AML-193 (cell line): ENCODE measurements at regions not wholly inside any gene's neighbourhood (a gene's known extent, or its start where the extent isn't known, plus 50 kb on each side); places are given as distances from the start of the nearest gene placed in this dataset.

ENCODE experiments used
- DNase-seq, 2 experiments: peaks; one replicate each; lab custom pipeline; 2025; lab: John Stamatoyannopoulos, UW

- DNase-seq = no peak
Observed at GRCh38 chr16:86958423-86958822, 358.8 kb downstream of the C16orf95 start.

DNA sequence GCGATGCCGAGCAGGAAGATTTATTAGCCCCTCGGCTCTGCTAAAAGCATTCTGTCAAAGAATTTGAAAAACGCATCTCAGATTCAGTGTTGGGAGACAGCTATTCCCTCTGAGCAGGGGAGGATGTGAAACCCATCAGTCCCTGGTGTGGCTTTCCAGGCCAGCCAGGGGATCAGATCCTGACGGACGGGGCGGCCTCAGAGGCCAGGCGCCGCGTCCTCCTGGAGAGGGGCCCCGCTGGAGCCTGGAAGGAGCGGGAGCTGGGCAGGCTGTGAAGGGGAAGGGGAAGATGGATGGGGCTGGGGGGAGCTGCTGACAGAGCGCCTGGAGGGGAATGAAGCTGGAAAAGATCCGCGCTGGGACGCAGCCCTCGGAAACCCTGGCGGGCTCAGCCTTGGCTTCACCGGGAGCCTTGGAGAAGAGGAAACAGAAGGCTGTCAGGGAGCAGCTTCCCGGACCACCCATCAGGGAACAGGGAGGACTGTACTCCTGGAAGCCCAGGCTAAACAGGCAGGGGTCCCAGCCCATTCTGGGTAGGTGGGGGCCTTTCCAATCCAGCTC lies 358.0 kb downstream of the C16orf95 start:
- no peak for DNase-seq

DNA sequence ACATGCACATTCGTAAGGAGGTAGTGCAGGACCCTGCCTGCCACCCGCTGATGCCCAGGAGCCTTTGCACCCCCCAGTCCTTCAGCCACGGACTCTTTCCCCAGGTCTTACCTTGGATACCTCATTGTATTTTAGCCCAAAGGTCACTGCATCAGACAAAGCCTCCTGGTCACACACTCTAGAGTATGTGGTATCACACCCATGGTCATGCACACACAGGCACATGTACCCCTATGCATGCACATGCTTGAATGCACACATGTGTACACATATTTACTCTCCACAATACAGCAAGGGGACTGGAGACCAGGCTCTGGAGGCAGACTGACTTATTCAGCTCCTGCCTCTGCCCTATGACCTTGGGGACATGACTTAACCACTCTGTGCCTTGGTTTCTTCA lies 357.5 kb downstream of the C16orf95 start:
- no peak for DNase-seq

- DNase-seq = no peak
Observed at GRCh38 chr16:86960266-86960665, 356.9 kb downstream of the C16orf95 start.

DNA sequence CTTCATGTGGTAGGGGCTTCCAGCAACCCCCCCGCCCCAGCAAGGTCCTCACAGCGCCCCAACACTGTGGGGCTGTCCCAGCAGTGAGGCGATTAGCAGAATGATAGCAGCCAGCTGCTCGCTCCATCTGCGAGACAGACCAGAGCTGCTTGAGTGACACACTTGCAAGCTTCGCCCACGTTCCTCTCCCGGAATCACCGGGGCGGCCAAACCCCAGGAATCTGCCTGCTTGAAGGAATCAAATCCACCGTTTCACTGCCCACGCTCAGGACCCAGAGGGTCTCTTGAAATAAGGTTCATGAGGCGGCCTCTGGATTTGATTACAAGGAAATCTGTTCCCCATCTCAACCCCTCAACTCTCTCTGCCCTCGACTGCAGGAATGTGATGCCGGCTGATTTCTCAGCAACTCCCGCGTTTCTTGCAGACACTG lies 356.0 kb downstream of the C16orf95 start:
- no peak for DNase-seq

GRCh38 chr16:86962259-86962658 lies 354.9 kb downstream of the C16orf95 start:
- no peak for DNase-seq

DNA sequence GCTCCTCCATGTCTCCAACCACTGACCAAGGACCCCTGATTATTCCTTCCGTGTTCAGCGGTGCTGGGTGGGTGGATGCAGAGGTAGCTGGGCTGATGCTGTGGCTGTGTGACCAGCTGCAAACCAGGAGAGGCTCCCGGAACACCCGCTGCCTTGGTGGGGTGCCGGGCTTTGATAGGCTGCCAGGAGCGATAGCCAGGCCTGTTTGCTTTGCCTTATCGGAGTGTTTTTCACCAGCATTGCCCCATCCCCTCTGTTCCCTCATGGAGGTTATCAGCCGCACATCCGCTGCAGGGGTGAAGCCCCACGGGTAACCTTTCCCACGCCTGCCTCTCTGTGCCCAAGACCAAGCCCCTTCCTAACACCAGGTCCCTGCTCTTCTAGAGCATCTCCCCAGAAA lies 354.3 kb downstream of the C16orf95 start:
- DNase-seq = no peak

DNA sequence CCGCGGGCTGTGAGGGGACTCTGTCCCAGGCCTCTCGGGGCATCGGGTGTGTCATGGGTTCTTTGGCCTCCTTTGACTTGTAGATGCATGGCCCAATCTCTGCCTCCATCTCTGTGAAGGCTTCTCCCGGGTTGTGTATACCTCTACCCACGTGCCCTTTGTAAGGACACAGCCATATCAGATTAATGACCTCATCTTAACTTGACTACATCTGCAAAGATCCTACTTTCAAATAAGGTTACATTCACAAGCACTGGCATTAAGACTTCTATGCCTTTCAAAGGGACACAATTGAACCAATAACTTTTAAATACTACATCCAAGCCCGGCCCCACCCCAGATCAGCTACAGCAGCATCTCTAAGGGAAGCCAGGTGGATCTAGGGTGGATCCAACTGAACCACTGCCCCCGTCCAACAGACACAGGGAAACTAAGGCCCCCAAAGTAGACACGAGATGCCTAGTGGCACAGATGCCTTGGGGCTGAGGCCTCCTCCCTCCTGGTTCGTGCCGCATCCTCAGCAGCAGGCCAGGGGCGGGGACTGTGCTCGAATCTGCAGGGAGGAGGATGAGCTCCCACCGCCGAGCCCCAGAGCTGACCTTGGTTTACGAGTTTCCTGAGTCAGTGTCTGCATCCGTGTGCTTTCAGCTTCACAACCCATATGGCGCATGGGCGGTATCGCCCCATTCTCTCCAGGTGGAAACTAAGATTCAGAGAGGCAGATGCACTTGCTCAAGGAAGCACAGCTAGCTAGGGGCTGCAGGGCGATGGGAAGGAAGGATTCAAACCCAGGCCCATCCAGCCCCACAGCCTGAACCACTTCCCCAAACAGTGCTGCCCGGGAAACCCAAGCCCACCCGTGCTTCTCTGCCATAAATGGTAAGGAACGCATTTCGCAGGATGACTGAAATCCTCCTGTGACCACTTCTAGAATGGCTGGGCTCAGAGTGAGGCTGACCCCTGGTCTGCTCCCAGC lies 353.3 kb downstream of the C16orf95 start:
- DNase-seq = no peak

DNA sequence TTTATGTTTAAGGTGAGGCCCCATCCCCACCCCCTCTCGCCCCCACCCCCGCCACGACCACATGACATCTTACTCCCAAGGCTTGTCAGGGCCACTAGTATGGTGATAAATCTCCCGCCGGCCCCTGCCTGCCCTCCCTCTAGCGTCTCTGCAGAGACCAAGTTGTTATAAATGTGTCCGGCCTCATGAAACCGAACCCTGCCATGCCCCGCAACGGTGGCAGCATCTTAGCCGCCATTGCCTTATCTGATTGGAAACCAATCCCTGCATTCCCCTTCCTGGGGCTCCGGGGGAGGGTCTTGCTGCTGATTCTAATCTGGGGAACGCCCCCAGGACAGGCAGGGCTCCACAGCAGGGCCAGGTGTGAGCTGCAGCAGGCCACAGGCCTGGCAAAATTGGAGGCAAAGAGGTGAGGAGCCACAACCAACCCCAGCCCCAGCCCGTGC lies 352.4 kb downstream of the C16orf95 start:
- no peak for DNase-seq

- DNase-seq = no peak
Observed at GRCh38 chr16:86965331-86965730, 351.9 kb downstream of the C16orf95 start.

DNA sequence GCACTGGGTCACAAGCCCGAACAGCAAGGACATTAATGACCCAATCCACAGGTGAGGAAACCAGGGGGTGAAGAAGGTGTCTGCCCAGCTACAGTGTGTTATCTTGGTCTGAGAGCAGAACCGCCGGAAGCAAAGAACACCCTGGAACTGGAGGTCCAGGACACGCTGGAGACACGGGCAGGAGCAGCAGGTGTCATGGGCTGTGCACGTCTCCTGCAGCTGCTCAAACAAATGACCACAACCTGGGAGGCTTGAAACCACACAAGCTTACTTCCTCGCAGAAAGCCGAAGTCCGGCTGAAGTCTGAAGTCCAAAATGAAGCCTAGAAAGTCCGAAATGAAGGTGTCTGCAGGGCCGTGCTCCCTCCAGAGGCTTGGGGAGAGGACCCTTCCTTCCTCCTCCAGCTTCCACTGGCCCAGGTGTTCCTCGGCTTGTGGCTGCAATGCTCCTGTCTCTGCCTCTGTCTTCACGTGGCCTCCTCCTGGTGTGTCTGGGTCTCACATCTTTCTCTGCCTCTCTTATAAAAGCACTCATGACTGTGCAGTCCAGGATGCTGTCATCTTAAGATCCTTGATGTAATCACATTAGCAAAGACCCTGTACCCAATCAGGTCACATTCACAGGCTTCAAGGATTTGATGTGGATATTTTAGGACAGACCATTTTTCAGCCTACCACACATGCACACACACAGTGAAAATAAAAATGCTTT lies 351.2 kb downstream of the C16orf95 start:
- DNase-seq = no peak

- no peak for DNase-seq
Observed at GRCh38 chr16:86966777-86967176, 350.4 kb downstream of the C16orf95 start.

GRCh38 chr16:86968866-86969265 lies 348.3 kb downstream of the C16orf95 start:
- DNase-seq = no peak

DNA sequence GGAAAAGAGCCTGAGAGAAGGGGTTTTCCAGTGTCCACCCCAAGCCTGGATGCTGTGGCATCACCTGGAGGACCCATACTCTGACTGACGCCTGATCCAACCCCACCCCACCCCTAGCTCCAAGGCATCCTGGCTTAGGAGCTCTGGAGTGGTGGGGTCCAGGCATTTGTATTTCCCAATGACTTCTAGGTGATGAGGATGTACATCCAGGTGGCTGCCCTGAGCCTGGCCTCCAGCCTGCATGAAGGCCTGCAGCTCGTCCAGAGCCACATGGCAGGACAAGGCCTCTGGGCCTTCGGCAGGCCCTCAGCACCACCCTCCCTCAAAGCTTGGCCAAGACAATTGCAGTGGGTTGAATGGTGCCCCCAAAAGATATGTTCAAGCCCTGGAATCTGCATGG lies 347.5 kb downstream of the C16orf95 start:
- DNase-seq = no peak

GRCh38 chr16:86970279-86970678 lies 346.9 kb downstream of the C16orf95 start:
- no peak for DNase-seq

DNA sequence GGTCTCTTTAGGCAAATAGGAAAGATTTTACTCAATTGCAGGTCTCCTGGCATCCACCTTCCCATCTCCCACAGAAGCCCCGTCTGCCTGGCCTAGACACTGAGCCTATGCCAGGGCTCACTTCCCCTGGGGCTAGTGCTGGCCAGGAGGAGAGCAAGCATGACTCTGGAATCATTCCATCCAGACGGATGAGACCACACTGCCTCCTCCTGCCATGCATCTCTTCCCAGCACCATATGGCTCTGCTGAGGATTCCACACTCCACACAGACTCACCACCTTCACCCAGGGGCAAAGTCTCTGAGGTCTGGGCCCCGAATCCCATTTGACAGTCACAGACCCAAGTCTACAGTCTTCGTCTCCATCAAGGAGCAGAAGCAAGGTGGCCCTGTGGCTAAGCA lies 346.5 kb downstream of the C16orf95 start:
- DNase-seq = no peak

GRCh38 chr16:86971251-86971650 lies 345.9 kb downstream of the C16orf95 start:
- no peak for DNase-seq

DNA sequence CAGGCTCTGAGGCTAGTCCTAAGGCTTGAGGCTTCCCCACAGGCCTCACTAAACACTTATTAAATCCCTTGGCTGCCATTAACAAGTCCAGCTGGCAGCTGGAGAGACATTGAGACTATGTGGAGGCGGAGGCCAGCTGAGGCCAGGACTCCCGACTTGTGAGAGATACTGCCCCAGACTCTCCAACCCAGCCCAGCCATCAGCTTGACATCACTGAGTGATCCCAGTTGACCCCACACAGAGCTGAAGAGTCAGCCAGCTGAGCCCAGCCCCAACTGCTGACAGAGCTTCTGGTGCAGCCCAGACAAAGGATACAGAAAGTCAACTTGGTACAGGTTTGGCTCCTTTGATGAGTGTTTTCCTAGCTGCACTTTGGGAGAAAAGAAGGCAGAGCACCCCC lies 343.1 kb downstream of the C16orf95 start:
- no peak for DNase-seq

- DNase-seq = peak in 1 of 2 experiments; percentile 6
Observed at GRCh38 chr16:86975445-86975844, 341.7 kb downstream of the C16orf95 start.

DNA sequence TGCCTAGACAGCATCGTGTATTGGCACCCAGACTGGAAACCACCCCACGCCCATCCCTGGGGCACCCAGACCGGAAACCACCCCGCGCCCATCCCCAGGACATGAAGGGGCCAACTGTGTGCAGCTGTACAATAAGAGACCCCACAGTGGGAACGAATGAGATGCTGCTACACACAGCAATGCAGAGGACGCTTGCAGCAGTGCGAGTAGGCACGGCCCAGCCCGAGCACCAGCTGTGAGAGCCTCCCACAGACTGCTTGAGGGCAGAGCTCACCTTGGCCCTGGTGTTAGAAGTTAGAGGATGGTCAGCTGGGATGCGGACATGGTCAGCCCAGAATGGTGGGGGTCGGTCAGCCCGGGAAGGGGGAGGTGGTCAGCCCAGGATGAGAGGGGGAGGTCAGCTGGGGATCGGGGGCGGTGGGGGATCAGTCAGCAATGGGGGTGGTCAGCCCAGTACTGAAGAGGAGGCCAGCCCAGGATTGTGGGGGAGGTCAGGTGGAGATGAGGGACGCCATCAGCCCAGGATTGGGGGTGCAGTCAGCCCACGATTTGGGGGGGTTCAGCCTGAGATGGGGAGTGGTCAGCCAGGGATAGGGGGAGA lies 340.0 kb downstream of the C16orf95 start:
- no peak for DNase-seq

DNA sequence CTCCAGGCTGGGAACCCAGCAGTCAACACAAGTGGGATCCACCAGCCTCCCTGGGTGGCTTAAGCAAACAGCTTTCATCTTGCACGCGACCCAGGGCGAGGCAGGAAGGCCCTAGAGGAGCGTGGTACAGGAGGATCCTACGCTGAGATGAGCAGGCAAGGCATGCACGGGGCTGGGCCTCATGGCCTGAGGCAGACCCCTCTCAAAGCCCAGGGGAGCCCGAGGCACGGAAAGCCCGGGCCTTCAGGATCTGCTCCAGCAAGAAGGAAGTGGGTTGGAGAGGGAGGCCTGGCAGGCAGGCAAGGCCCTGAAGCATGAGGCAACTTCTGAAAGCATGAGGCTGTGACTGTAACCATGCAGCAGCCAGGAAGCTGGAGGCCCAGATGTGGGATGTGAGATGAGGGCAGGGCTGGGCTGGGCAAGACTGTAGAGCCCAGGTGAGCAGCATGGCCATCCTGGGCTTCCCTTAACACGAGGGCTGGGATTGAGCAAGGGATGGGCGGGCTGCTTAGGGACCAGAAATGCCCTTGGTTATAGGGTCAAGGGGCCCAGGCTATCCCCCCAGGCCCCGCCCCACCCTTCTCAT lies 338.7 kb downstream of the C16orf95 start:
- DNase-seq = no peak

DNA sequence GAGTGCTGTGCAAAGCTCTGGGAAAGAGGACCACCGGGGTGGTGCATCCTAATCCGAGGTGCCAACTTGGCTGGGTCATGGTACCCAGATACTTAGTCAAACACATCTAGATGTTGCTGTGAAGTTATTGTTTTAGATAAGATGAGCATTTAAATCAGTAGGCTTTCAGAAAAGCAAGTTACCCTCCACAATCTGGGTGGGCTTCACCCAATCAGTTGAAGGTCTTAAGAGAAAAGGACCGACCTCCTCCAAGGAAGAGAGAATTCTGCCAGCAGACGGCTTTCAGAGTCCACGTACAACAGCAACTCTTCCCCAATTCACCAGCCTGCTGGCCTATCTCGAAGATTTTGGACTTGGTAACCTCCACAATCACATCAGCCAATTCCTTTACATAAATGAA lies 338.1 kb downstream of the C16orf95 start:
- DNase-seq = no peak
